Esophagus mucosa (tissue), 1 donor: ENCODE measurements at regions not wholly inside any gene's neighbourhood (a gene's known extent, or its start where the extent isn't known, plus 50 kb on each side); places are given as distances from the start of the nearest gene placed in this dataset.

Experiments used
- ATAC-seq: fragments of 200-7000 bp; cut with Tn5 transposase; one replicate; pipeline ENCODE4 v1.9.1; 2020
- donor health status: DM: yes; HTN: yes; CAD: no.

DNA sequence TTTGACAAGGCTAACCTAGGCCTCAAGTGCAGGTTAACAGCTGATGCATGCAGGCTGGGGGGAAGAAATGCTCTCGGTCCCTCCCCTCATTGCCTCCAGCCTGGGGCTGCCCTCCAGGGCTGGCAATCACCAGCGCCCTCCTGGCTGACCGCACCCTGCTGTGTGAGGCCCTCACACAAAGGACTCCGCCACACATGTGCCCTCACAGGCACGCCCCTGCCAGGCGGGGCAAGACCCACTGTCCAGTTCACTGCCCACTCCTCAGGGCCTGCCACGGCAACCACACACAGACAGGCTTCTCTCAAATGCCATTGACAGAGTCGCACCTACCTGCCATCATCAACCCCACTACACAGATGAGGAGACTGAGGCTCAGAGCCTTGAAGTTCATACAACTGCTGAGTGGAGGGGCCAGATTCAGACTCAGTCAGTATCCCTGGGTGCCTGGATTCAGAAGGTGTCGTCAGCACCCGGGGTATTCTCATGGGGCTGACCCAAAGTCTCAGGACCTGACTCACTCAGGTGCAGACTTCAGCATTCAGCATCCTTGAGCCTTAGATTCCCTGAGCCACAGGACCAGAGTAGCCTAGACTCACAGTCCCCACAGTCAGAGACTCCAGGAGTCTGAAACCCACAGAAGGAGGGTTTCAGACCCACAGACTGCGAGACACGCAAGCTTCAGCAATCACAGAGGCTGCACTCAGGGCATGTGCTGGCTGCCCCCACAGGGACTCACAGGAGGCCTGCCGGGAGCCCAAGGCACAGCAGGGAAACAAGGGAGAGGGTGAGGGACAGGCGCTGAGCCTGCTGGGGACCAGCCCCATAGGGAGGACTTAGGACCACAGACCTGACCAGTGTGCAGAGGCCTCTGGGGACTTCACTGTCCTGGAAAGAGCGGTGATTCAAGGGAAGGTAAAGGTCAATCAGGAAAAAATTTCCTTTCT, 458.0 kb downstream of the MATN1 start:
- ATAC-seq, result no peak

DNA sequence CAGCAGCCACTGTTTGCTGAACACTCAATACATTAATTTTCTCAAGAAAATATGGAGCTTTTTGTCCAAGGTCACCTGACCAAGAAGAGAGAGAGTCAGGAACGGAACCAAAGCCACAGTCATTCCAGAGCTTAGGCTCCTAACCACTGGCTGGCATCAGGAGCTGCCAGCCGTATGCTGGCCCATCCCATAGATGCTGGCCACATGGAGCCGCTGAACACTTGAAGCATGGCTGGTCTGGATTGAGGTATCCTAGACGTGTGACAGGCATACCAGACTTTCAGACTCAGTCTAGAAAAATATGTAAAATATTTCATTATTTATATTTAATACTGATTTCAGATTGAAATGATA, 458.7 kb downstream of the MATN1 start:
- ATAC-seq, result no peak

- ATAC-seq, result no peak
These were observed 459.3 kb downstream of the MATN1 start for GRCh38 chr1:30263888-30264671.

DNA sequence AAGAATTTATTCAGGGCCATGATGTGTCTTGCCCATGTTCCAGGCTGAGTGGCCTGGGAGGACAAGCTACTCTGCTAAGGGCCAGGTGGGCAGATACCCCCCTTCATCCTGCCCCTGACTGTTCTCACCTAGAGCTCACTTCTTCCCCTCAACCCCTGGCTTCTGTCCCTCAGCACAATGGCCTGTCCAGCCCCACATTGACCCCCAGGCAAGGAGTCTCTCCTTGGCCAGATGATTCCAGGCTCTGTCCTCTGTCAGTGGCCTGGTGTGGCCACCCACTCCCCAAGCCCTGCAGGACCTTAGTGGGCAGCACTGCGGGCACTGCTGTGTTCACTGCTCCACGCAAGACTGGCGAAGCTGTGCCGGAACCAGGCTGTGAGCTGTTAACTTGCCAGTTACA, 460.0 kb downstream of the MATN1 start:
- ATAC-seq, result no peak

DNA sequence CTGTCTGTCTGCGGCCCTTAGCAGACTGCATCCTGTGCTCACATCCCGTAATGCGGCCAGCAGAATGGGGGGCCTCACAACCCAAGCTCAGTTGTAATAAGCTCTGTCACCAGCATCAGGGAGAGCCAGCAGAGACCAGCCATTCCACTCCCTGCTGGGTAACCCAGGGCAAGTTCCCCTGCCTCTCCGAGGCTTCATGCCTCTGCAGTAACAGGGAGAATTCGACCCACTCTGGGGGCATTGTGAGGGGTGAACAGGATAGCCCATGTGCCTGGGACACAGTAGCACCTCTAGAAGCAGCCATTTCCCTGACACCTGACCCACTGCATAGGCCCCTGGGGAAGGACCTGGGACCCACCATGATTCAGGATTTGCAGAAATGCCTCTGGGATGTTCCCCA, 461.2 kb downstream of the MATN1 start:
- ATAC-seq, result no peak

GRCh38 chr1:30260318-30260717, 463.1 kb downstream of the MATN1 start:
- no peak for ATAC-seq

GRCh38 chr1:30259631-30260030, 463.8 kb downstream of the MATN1 start:
- ATAC-seq, result no peak

GRCh38 chr1:30258876-30259275, 464.5 kb downstream of the MATN1 start:
- no peak for ATAC-seq

- no peak for ATAC-seq
These were observed 464.9 kb downstream of the MATN1 start for GRCh38 chr1:30258471-30258870.

DNA sequence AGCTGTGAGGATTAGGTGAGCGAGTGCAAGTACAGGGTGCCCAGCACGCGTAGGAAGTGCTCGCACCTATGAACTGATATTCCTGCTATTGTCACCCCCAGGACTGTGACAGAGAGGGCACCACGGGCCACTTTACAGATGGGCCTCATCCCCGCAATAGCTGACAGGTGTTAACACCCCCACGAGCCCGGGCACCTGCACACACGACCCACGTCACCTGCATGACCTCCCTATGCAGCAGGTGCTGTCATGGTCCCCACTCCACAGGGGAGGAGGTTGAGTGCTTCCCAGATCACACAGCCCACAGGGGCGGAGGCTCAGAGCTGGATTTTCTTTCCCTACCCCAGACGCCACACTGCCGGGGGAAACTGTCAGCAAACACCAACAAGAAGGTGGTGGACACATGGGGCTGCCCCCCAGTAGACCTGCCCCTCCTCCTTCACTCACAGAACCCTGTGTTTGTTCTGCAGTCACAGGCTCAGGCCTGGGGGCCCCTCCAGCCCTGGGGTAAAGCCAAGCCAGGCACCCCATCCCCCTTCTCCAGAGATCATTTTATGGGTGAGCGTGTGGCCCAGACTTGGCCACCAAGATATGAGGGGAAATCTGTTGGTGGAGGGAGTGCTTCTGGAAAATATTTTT, 465.5 kb downstream of the MATN1 start:
- no peak for ATAC-seq

GRCh38 chr1:30257322-30257721, 466.1 kb downstream of the MATN1 start:
- ATAC-seq, result no peak

DNA sequence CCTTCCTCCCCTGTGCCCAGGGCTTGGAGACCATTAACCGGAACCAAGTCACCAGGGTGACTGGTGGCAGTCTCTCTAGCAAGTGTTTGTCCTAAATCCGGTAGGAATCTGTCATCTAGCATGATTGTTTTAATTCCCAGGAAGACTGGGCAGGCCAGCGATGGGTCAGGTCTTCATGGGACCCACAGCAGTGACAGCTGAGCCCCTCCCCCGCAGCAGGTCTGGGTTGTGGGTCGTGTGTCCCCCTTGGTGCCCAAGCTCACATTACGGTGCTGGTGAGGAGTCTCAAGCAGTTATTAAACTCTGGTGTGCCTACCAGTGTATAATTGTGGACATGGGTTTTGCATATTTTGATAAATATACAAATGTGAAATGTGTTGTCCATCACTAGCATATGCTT, 466.5 kb downstream of the MATN1 start:
- ATAC-seq, result no peak

GRCh38 chr1:30255111-30255724, 468.2 kb downstream of the MATN1 start:
- ATAC-seq, result no peak

DNA sequence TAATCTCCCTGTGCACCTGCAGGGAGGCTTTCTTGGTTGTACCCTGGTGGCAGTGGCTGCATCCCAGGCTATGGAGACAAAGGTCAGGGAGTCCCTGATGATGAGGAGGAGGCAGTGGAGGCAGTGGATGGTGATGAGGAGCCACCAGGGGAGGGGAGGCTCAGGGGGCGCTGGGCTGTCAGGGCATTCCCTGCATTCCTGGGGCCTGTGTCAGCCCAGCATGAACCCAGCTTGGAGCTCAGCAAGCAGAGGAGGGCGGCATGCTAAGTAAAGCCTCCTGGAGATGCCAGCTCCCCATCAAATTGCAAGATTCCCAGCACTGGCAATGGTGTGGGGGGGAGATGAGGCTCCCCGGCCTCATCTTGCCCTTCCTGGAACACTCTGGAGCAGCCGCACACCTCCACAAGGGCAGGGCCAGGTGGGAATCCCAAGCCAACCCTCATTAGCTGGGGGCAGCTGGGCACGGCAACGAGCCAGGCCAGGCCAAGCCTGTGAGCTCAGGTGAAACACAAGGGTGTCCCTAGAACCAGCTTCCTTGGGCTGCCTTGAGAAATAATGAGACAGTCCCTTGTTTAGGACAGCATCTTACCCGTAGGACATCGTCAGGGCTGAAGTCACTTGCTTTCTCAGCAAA, 469.5 kb downstream of the MATN1 start:
- ATAC-seq, result no peak

- ATAC-seq, result no peak
These were observed 470.0 kb downstream of the MATN1 start for GRCh38 chr1:30253361-30253760.

DNA sequence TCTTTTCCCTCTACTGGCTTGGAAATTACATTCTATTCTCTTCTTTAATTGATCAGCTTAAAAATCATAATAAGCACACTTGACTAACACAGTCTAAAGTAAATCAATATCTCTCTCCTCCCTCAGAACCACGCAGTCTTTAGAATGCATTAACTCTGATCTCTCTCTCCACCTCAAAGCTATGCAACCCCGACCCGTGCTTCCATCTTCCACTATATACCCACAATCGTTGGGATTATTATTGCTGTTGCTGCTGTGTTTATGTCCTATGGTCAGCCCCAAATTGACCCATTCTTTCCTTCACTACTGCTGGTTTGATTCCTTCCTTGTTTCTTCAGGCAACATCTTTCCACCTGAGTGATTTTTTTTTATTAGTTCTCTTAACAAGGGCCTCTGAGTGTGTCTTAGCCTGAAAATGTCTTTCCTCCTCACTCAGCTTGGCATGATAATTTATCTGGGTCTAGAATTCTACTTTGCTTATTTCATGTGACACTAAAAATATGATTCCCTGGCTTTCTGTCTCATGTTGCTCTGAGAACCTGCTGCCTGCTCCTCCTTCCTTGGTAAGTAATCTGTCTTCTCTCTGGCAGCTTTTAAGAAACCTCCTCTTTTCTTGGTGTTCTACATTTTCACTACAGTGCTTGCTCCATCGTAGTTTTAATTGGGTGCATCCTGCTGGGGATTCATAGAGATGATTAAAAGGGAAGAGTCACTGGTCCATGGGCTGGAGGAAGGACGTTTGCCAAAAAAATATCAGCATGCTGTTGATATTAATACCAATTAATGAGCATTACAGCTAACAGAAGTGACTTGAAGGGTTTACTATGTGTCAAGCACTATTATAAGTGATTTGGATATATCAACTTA, 472.2 kb downstream of the MATN1 start:
- ATAC-seq, result no peak

DNA sequence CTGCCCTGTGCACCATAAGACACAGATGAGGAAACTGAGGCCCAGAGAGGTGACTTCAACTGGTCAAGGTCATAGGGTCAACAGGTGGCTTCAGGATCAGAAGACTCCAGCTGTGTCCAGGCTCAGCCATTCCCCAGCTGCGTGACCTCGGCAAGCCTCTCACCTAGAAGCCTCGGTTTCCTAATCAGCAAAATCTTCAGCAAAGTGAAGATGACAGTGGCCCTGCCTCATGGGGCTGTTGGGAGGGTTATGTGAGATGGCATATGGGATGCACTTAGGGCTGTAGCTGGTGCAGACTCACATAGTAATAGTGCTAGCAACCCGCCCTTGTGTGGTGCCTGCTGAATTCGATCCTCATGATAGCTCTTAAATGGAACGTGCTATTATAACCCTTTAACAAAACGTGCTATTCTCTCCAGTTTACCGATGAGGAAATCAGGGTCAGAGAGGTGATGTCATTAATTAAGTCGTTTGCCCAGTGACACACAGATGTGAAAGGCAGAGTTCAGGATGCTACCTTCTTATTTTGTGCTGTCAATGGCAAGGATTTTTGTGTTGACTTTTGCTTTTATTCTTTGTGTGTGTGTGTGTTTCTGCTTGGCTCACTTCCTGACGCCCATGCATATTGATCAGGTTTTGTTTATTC, 472.9 kb downstream of the MATN1 start:
- no peak for ATAC-seq

DNA sequence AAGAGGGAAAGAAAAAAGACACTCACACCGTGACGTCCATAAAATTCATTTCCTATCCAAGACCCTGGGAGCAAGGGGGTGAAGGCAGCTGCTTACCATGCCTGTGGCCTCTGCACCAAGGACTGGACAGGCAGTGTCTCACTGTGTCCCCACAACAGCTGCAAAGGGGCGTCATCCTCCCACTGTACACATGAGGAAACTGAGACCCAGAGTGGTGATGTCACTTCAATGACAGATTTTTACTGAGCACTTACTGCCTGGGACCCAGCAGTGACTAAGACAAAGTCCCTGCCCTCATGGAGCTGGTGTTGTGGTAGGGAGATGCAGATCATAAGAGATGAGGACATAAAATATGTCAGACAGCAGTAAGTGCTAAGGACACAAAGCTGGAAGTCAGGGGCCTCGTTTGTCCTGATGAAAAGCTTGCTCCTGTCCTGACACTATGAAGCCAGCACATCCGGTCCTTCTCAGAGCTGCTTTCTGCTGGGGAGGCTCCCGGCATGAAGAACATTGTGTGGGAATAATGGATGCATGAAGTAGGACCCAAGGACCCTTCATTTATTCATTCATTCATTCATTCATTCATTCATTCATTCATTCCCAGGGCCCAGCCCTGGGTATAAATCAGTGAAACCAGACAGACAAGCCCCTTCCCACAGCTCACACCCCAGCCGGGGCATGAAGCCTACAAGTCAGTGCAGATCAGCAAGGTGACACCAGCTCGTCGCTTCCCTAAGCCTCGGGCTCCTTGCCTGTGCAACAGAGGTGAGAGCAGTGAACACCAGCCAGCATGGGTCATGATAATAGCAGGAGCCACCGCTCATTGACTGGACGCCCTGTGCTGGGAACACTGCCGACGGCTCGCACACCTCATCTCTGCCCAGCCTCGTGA, 473.7 kb downstream of the MATN1 start:
- ATAC-seq, result no peak

DNA sequence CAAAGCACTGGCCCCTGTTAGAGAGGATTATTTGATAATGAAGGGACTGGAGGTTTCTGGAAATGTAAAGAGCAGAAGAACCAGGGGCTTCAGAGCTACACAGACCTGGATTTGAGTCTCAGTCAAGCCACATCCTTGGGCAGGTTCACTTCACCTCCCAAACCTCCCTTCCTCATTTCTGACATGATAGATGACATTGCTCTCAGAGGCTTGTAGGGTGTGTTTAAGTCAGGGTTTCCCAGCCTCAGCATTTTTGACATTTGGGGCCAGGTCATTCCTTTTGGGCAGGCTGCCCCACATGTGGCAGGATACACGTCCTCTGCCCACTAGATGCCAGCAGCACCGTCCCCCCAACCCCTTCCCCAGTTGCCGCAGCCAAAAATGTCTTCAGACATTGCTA, 474.6 kb downstream of the MATN1 start:
- no peak for ATAC-seq

DNA sequence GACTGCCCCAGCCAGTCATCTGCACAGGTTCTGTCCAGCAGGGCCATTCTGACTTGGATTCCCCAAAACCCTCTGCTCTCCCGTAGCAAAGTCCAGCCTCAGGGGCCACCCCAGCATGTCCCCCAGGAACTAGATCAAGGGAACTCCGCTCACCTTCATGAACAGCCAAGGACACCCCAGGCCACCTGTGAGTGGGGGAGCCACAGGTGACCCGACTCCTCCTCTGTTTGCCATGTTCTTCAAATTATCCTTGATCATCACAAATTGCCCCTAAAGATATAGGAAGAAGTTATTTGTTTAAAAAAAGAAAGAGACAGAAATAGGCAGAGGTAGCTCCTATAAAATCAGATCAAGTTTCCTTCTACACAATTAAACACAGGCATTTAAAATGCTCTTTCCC, 475.0 kb downstream of the MATN1 start:
- ATAC-seq, result no peak
